GM13977 (cell line): ENCODE measurements at regions not wholly inside any gene's neighbourhood (a gene's known extent, or its start where the extent isn't known, plus 50 kb on each side); places are given as distances from the start of the nearest gene placed in this dataset.
"Not testable (repeated sequence)": the region's sequence is repeated elsewhere in the genome, so short reads cannot be mapped to it uniquely, and the experiment has no call there.

Source experiments
- DNase-seq: peaks from one replicate; pipeline ENCODE4 v3.0.0; 2012; ENCODE audit warnings: low spot score
- in situ Hi-C: fragments of 300-500 bp; cut with MboI; formaldehyde crosslinking; loops from one replicate; pipeline ENCODE4 v1.12.0; 2022; ENCODE audit warnings: low sequenced_read_pairs, low pct_unique_long_range_greater_than_20kb, mixed read lengths, inconsistent platforms; ENCODE audit not compliant: unreplicated experiment
- TF ChIP-seq, protein P1 (sequence below): IDR thresholded peaks from 2 replicates; pipeline ENCODE4 v1.5.1; 2012; ENCODE audit warnings: mild to moderate bottlenecking, control low read depth; ENCODE audit not compliant: insufficient read depth; ENCODE audit errors: extremely low read depth, missing control alignments

DNA sequence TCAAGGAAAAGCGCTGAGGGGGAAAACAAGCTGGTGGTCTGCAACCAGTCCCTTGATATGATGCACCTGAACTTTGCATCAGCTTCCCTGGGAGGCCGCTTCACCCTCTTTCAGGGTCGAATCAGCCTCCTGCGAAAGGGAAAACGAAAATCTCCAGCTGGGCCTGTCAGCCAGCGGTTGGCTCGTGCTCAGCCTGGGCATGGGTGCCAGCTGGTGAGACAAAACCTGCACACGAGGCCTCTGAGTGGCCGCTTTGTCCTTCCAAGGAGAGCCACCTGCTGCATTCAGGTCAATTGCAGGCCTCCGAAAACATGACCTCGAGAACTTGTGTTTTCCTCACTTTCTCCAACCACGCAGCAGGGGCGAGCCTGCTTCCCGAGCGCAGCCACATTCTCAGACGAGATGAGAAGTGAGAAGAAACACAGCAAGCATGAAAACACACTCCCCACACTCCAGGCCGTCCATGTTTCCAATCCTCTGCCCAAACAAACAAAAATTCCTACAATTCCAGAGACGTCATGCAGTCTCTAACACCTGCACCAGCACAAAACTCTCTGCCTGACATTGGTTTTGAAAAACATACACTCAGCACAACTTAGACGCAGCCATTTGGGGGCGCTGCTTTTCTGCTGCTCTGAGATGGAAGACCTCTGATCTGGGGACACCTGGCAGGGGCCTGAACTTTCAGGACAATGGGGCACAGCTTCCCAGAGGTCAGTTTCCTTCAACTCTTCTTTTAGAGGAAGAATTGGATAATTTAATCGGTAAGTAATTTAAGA is 77.1 kb downstream of the DHCR7 start:
- DNase-seq, result no peak
- TF ChIP-seq, protein P1, sequence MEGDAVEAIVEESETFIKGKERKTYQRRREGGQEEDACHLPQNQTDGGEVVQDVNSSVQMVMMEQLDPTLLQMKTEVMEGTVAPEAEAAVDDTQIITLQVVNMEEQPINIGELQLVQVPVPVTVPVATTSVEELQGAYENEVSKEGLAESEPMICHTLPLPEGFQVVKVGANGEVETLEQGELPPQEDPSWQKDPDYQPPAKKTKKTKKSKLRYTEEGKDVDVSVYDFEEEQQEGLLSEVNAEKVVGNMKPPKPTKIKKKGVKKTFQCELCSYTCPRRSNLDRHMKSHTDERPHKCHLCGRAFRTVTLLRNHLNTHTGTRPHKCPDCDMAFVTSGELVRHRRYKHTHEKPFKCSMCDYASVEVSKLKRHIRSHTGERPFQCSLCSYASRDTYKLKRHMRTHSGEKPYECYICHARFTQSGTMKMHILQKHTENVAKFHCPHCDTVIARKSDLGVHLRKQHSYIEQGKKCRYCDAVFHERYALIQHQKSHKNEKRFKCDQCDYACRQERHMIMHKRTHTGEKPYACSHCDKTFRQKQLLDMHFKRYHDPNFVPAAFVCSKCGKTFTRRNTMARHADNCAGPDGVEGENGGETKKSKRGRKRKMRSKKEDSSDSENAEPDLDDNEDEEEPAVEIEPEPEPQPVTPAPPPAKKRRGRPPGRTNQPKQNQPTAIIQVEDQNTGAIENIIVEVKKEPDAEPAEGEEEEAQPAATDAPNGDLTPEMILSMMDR, result peak; percentile 19
- in situ Hi-C loops, result no loop called here

DNA sequence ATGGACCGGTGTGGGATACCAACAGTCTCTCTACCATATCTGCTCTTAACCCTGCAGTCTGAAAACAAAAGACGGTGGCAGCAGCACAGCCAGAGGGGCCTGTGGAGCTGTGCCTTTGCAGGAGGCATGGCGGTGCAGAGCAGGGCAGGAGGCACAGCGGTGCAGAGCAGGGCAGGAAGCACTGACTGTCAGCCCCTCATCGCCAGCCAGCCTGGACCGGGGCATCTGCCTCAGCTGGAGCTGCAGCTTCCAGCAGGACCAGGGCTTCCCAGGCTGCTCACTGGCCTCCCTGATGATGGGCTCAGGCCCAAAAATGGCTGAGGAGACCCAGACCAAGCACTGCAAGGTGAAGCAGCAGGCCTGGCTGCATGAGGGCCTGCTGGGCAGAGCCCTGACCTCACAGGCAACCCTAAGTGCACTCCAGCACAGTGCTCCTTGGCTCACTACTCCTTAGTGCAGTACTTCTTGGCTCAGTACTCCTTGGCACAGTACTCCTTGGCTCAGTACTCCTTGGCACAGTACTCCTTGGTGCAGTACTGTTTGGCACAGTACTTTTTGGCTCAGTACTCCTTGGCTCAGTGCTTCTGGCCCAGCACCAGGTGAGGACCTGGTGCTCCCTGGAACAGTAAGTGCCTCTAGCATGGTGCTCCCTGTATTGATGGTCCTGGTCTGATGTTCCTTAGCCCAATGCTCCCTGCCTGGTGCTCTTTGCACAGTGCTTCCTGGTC is 78.0 kb downstream of the DHCR7 start:
- in situ Hi-C loops, result no loop called here
- no peak for DNase-seq
- TF ChIP-seq, protein P1, result no peak

DNA sequence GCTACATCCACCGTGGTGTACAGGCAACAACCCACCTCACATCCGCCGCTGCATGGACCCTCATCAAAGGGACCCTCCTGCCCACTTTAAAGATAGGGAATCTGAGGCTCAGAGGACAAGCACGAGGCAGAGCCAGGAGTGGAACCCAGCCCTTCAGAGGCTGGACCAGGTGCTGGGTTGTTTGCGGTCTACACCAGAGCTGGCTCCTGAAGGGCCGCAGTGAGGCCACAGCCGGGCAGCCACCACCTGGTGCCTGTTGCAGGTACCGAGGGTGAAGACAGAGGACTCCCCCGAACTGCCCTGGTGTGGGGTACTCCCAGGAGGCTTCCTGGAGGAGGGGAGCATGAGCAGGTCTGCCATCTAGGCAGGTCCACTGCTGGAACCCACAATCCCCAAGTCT is 78.8 kb downstream of the DHCR7 start:
- no peak for DNase-seq
- in situ Hi-C loops, result no loop called here
- TF ChIP-seq, protein P1, result no peak

GRCh38 chr11:71368966-71369365 is 79.2 kb downstream of the DHCR7 start:
- DNase-seq, result no peak
- in situ Hi-C loops, result no loop called here
- TF ChIP-seq, protein P1, result no peak

GRCh38 chr11:71367756-71368155 is 80.4 kb downstream of the DHCR7 start:
- in situ Hi-C loops, result no loop called here
- no peak for DNase-seq
- TF ChIP-seq, protein P1, result no peak

- in situ Hi-C loops, DNase-seq: not testable (repeated sequence)
Observed at GRCh38 chr11:71367276-71367675, 80.9 kb downstream of the DHCR7 start.

DNA sequence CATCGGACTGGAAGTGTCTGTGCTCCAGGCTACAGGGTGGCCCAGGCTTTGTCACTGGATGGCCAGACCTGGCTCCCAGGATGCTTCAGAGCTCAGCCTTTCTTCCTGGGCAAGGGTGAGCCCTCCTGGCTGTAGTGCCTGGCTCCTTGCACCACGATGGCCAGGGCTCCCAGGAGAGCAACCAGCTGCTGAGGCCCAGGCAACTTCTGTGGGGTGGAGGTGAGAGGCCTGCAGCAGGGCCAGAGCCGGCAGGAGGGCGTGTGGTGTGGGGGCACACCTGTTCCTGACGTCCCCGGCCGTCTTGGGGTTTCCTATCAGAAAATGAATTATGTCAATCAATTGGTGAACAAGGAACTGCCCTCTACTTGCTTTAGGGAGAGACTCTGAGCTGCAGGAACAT is 82.1 kb downstream of the DHCR7 start:
- DNase-seq, result no peak
- in situ Hi-C loops, result no loop called here
- TF ChIP-seq, protein P1, result no peak
